ENCODE measurements at regions not wholly inside any gene's neighbourhood (a gene's known extent, or its start where the extent isn't known, plus 50 kb on each side); places are given as distances from the start of the nearest gene placed in this dataset.

- TF ChIP-seq, protein P1, sequence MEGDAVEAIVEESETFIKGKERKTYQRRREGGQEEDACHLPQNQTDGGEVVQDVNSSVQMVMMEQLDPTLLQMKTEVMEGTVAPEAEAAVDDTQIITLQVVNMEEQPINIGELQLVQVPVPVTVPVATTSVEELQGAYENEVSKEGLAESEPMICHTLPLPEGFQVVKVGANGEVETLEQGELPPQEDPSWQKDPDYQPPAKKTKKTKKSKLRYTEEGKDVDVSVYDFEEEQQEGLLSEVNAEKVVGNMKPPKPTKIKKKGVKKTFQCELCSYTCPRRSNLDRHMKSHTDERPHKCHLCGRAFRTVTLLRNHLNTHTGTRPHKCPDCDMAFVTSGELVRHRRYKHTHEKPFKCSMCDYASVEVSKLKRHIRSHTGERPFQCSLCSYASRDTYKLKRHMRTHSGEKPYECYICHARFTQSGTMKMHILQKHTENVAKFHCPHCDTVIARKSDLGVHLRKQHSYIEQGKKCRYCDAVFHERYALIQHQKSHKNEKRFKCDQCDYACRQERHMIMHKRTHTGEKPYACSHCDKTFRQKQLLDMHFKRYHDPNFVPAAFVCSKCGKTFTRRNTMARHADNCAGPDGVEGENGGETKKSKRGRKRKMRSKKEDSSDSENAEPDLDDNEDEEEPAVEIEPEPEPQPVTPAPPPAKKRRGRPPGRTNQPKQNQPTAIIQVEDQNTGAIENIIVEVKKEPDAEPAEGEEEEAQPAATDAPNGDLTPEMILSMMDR (IDR thresholded peaks at IDR 0.05), result no peak
- no peak for TF ChIP-seq POLR2A (IDR thresholded peaks at IDR 0.05)
Observed at GRCh38 chr3:107910713-107911259, 180.0 kb downstream of the CD47 start.
